H1 (cell line): ENCODE measurements at regions not wholly inside any gene's neighbourhood (a gene's known extent, or its start where the extent isn't known, plus 50 kb on each side); places are given as distances from the start of the nearest gene placed in this dataset.

Experiments
- CTCF ChIA-PET: fragments of 300-600 bp; sonication (Branson Sonifier 250); formaldehyde crosslinking; loops from one replicate; lab custom pipeline; 2021; ENCODE audit not compliant: partially characterized antibody; lab: Charles Lee
- POLR2A ChIA-PET: fragments of 300-600 bp; sonication (Branson Sonifier 250); formaldehyde crosslinking; loops from one replicate; lab custom pipeline; 2021; ENCODE audit warnings: inconsistent platforms; ENCODE audit not compliant: partially characterized antibody; lab: Charles Lee
- DNase-seq, 2 experiments: peaks; one replicate each; pipeline versions ENCODE4 v3.0.0 to v3.0.0-alpha.2; 2010 to 2022; ENCODE audit warnings: low spot score in 2 of 2, low read depth in 1 of 2, mixed read lengths in 1 of 2
- FAIRE-seq: peaks from 2 replicates; lab custom pipeline; 2011; peaks lifted over from hg19 to GRCh38; lab: Jason Lieb, UNC
- H2AFZ ChIP-seq: 2 replicates; pipeline ENCODE4 v1.8.1; 2012; ENCODE audit warnings: low read length, inconsistent platforms
- H2AK5ac ChIP-seq: 2 replicates; pipeline ENCODE4 v1.6.1; 2013; ENCODE audit warnings: low read depth, low read length
- H2BK120ac ChIP-seq: replicated peaks from 2 replicates; pipeline ENCODE3; 2013; ENCODE audit warnings: low read depth, low read length, inconsistent platforms
- H2BK12ac ChIP-seq: 2 replicates; pipeline ENCODE4 v1.6.1; 2013; ENCODE audit warnings: low read depth, low read length
- H2BK15ac ChIP-seq: 2 replicates; pipeline ENCODE4 v1.6.1; 2013; ENCODE audit warnings: low read length
- H2BK20ac ChIP-seq: 2 replicates; pipeline ENCODE4 v1.6.1; 2013; ENCODE audit warnings: low read length
- H2BK5ac ChIP-seq: 2 replicates; pipeline ENCODE4 v1.6.1; 2013; ENCODE audit warnings: low read depth, low read length
- H3K14ac ChIP-seq: 2 replicates; pipeline ENCODE4 v1.6.1; 2013; ENCODE audit warnings: inconsistent platforms; ENCODE audit not compliant: insufficient read length
- H3K18ac ChIP-seq: 2 replicates; pipeline ENCODE4 v1.6.1; 2013; ENCODE audit warnings: low read length; ENCODE audit errors: extremely low read depth
- H3K23ac ChIP-seq: 2 replicates; pipeline ENCODE4 v1.6.1; 2013; ENCODE audit warnings: inconsistent platforms; ENCODE audit not compliant: insufficient read length
- H3K23me2 ChIP-seq: 2 replicates; pipeline ENCODE4 v1.6.1; 2013; ENCODE audit warnings: low read depth, low read length
- H3K27ac ChIP-seq: 2 replicates; pipeline ENCODE4 v1.6.1; 2011; ENCODE audit warnings: low read depth, low read length, inconsistent platforms
- H3K27me3 ChIP-seq, 4 experiments: replicated peaks in 1 of 4; 1 replicate in 1 of 4; 2 replicates in 3 of 4; pipeline versions ENCODE4 v1.6.1 to v1.8.1; 2011 to 2013; ENCODE audit warnings: low read length in 3 of 4, mild to moderate bottlenecking in 3 of 4, inconsistent platforms in 2 of 4, mixed read lengths in 2 of 4, moderate library complexity in 1 of 4; ENCODE audit not compliant: control insufficient read depth in 3 of 4, insufficient read depth in 3 of 4; ENCODE audit errors: extremely low read depth in 1 of 4
- H3K36me3 ChIP-seq, 4 experiments: 2 replicates each; pipeline versions ENCODE4 v1.6.1 to v1.8.1; 2011 to 2013; ENCODE audit warnings: mild to moderate bottlenecking in 4 of 4, low read length in 3 of 4, moderate library complexity in 2 of 4, control low read depth in 1 of 4, inconsistent platforms in 1 of 4; ENCODE audit not compliant: insufficient read depth in 4 of 4, control insufficient read depth in 2 of 4
- H3K4ac ChIP-seq: replicated peaks from 2 replicates; pipeline ENCODE3; 2013; ENCODE audit warnings: low read length, low read depth, mixed read lengths, inconsistent platforms; ENCODE audit not compliant: insufficient read length
- H3K4me1 ChIP-seq, 4 experiments: replicated peaks in 1 of 4; 1 replicate in 1 of 4; 2 replicates in 3 of 4; pipeline versions ENCODE4 v1.6.1 to v1.8.1; 2011 to 2013; ENCODE audit warnings: low read length in 3 of 4, inconsistent platforms in 2 of 4, mixed read lengths in 1 of 4; ENCODE audit not compliant: insufficient read depth in 4 of 4, control insufficient read depth in 3 of 4
- H3K4me2 ChIP-seq, 2 experiments: 2 replicates each; pipeline versions ENCODE4 v1.6.1 to v1.8.1; 2011 to 2013; ENCODE audit warnings: low read depth in 2 of 2, low read length in 2 of 2, control low read depth in 1 of 2, inconsistent platforms in 1 of 2, mild to moderate bottlenecking in 1 of 2; ENCODE audit not compliant: insufficient read depth in 1 of 2
- H3K4me3 ChIP-seq, 4 experiments: fragments of 200-600, 300-600 bp in 1 of 4; sonication (generic), shearing (Covaris generic), sonication (Bioruptor Twin) in 1 of 4; 2 replicates each; pipeline versions ENCODE4 v1.5.1 to v1.8.1; 2011 to 2016; ENCODE audit warnings: low read length in 4 of 4, low read depth in 3 of 4, control low read depth in 2 of 4, inconsistent platforms in 2 of 4, mild to moderate bottlenecking in 2 of 4, mixed read lengths in 1 of 4, moderate library complexity in 1 of 4; ENCODE audit not compliant: insufficient read depth in 2 of 4; ENCODE audit errors: extremely low read depth in 1 of 4
- H3K56ac ChIP-seq: replicated peaks from 2 replicates; pipeline ENCODE3; 2013; ENCODE audit warnings: low read depth, mild to moderate bottlenecking, mixed read lengths, low read length, inconsistent platforms; ENCODE audit not compliant: insufficient read length
- H3K79me1 ChIP-seq: 2 replicates; pipeline ENCODE4 v1.6.1; 2013; ENCODE audit warnings: low read depth, low read length, control low read depth
- H3K79me2 ChIP-seq, 2 experiments: 2 replicates each; pipeline versions ENCODE4 v1.6.1 to v1.8.1; 2012 to 2013; ENCODE audit warnings: low read length in 2 of 2, mild to moderate bottlenecking in 2 of 2, inconsistent platforms in 1 of 2; ENCODE audit not compliant: insufficient read depth in 2 of 2, control insufficient read depth in 1 of 2
- H3K9ac ChIP-seq, 4 experiments: replicated peaks in 1 of 4; 1 replicate in 1 of 4; 2 replicates in 3 of 4; pipeline versions ENCODE4 v1.6.1 to v1.8.1; 2011 to 2013; ENCODE audit warnings: low read depth in 3 of 4, low read length in 3 of 4, control low read depth in 2 of 4, mild to moderate bottlenecking in 2 of 4, moderate library complexity in 2 of 4, inconsistent platforms in 1 of 4; ENCODE audit errors: extremely low read depth in 1 of 4
- H3K9me3 ChIP-seq, 2 experiments: 2 replicates each; pipeline versions ENCODE4 v1.6.1 to v1.8.1; 2012 to 2013; ENCODE audit warnings: mild to moderate bottlenecking in 2 of 2, moderate library complexity in 2 of 2, control low read depth in 1 of 2, inconsistent platforms in 1 of 2, low read depth in 1 of 2, low read length in 1 of 2, mixed read lengths in 1 of 2; ENCODE audit not compliant: insufficient read depth in 2 of 2
- H4K20me1 ChIP-seq, 2 experiments: replicated peaks in 1 of 2; 2 replicates each; pipeline versions ENCODE3 to v1.8.1; 2011 to 2013; ENCODE audit warnings: inconsistent platforms in 2 of 2, low read length in 2 of 2, mild to moderate bottlenecking in 1 of 2; ENCODE audit not compliant: insufficient read depth in 2 of 2, control insufficient read depth in 1 of 2
- H4K5ac ChIP-seq: 2 replicates; pipeline ENCODE4 v1.6.1; 2013; ENCODE audit warnings: low read length, low read depth, mixed read lengths, inconsistent platforms; ENCODE audit not compliant: insufficient read length
- H4K8ac ChIP-seq: 2 replicates; pipeline ENCODE4 v1.8.0; 2013; ENCODE audit warnings: mild to moderate bottlenecking, moderate library complexity, low read length, inconsistent platforms; ENCODE audit not compliant: insufficient read depth; ENCODE audit errors: extremely low read depth
- H4K91ac ChIP-seq: replicated peaks from 2 replicates; pipeline ENCODE3; 2013; ENCODE audit warnings: low read length, mixed read lengths, inconsistent platforms; ENCODE audit not compliant: insufficient read length
- GTF2F1 ChIP-seq: IDR thresholded peaks from 2 replicates; pipeline ENCODE4 v1.6.1; 2012; ENCODE audit warnings: low read depth, low read length, improper control_type of control experiment, borderline replicate concordance
- WGBS, 2 experiments: shearing (Covaris generic) in 1 of 2; methylation state at CpG; one replicate each; pipeline versions ENCODE4 v1.1.6 to v1.1.7; 2013 to 2015; ENCODE audit warnings: low lambda C conversion rate in 2 of 2, mixed read lengths in 2 of 2, inconsistent platforms in 1 of 2, low coverage in 1 of 2, missing lambda C conversion rate in 1 of 2; ENCODE audit not compliant: insufficient replicate concordance in 2 of 2, insufficient coverage in 1 of 2, insufficient read length in 1 of 2; ENCODE audit errors: extremely low coverage in 1 of 2, missing lambda C conversion rate in 1 of 2; 5-methylcytosine and 5-hydroxymethylcytosine counted together

DNA sequence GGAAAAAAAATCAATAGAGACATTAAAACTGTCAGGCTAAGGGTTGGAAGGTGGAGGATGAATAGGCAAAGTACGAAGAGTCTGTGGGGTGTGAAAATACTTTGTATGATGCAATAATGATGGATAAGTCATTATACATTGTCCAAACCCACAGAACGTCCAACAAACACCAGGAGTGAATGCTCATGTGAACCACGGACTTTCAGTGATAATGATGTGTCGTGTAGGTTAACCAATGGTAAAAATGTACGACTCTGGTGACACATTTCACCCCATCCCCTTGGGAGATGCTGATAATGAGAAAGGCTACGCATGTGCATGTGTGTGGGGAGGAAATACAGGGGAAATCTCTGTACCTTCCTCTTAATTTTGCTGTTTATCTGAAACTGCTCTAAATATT lies 665.2 kb downstream of the FAT4 start:
- H2BK15ac ChIP-seq, result no peak overlapping the region
- no peak overlapping the region for H3K27ac ChIP-seq
- H2BK20ac ChIP-seq, result no peak overlapping the region
- no peak overlapping the region for H3K4me3 ChIP-seq
- WGBS, 2 experiments, result 94% methylated on average over 6 of the region's 6 CpGs; no CpG with 5 or more reads in 1 of the 2 experiments
- H3K4ac ChIP-seq, result no peak overlapping the region
- ChIA-PET CTCF (interaction anchor here (2.1 kb wide), 1 partner anchor 217 kb away, joined by 5 read pairs; no protein-coding TSS in a partner anchor), POLR2A (no interaction called here)
- no peak overlapping the region for H3K18ac ChIP-seq
- H3K4me2 ChIP-seq, result no peak overlapping the region
- no peak overlapping the region for H4K5ac ChIP-seq
- H3K36me3 ChIP-seq, result no peaks in the 10 kb centered on the region
- H3K23me2 ChIP-seq, result no peaks in the 10 kb centered on the region
- H3K56ac ChIP-seq, result no peak overlapping the region
- no peaks in the 10 kb centered on the region for H3K4me1 ChIP-seq
- H3K9ac ChIP-seq, result no peak overlapping the region
- no peak overlapping the region for H4K8ac ChIP-seq
- H3K27me3 ChIP-seq, result no peaks in the 10 kb centered on the region
- no peak overlapping the region for H2BK120ac ChIP-seq
- H3K23ac ChIP-seq, result no peak overlapping the region
- no peak for DNase-seq
- H3K79me1 ChIP-seq, result no peaks in the 10 kb centered on the region
- H2BK5ac ChIP-seq, result no peak overlapping the region
- H3K9me3 ChIP-seq, result no peaks in the 10 kb centered on the region
- no peak for FAIRE-seq
- H2BK12ac ChIP-seq, result no peak overlapping the region
- no peak overlapping the region for H2AK5ac ChIP-seq
- peaks cover 0 to 1% of the 10 kb centered on the region in 2 experiments for H4K20me1 ChIP-seq
- no peak overlapping the region for H2AFZ ChIP-seq
- no peak overlapping the region for H3K14ac ChIP-seq
- H4K91ac ChIP-seq, result no peak overlapping the region
- no peaks in the 10 kb centered on the region for H3K79me2 ChIP-seq
- TF ChIP-seq GTF2F1, result no peak
